ENCODE measurements at regions not wholly inside any gene's neighbourhood (a gene's known extent, or its start where the extent isn't known, plus 50 kb on each side); places are given as distances from the start of the nearest gene placed in this dataset.

DNA sequence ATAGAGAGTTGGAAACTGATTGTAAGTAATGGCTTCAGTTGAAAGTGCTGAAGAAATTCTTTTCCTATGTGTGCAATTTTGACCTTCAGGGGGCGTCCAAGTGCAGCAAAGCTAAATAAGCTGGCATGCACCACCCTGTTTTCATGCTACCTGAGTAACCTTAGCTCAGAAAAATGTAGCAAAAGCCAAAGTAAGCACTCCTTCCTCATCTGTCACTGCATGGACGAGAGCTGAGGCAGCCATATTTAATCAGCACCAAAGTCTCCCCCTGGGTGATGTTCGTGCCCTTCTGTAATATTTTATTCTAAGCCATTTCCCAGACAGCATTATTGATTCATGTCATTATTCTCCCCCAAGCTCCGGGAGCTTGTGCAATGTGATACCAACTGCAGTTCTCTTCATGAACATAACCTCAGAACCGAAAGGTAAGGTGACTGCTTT lies 123.1 kb downstream of the RPS12 start:
- DNase-seq: peak; percentile 41

DNA sequence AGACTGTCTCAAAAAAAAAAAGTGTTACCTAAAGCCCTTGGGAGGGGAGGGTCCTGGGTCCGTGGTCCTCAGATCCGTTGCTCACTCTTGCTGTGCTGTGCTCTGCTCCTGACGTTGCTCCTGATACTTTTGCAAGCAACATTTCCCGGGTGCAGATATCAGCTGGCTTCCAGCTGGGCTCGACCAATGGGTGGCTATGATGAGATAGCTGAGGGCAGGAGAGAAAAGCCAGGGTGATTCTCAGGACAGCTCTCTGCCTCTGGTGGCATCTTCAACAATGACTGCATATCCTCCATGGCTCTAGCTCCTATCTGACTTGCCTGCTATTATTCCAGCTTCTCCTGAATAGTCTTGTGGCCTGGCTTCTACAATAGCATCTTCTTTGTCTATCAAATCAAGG lies 134.5 kb downstream of the RPS12 start:
- DNase-seq: no peak

DNA sequence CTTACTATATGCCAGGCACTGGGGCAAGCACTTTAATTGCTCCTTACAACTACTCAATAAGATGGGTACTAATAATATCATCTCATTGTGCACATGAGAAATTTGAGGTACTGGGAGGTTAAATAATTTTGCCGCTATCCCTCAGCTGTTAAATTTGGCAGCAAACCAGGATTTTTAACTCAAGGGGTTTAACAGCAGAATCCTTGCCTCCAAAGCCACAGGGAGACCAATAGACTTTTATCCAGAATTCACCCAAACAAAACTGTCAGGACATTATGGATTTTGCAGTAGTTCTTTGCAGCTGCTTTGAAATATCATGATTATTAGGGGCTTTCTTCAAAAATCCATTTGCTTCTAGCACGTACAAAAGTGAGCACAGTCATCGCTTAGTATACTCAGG lies 136.2 kb downstream of the RPS12 start:
- no peak for DNase-seq

DNA sequence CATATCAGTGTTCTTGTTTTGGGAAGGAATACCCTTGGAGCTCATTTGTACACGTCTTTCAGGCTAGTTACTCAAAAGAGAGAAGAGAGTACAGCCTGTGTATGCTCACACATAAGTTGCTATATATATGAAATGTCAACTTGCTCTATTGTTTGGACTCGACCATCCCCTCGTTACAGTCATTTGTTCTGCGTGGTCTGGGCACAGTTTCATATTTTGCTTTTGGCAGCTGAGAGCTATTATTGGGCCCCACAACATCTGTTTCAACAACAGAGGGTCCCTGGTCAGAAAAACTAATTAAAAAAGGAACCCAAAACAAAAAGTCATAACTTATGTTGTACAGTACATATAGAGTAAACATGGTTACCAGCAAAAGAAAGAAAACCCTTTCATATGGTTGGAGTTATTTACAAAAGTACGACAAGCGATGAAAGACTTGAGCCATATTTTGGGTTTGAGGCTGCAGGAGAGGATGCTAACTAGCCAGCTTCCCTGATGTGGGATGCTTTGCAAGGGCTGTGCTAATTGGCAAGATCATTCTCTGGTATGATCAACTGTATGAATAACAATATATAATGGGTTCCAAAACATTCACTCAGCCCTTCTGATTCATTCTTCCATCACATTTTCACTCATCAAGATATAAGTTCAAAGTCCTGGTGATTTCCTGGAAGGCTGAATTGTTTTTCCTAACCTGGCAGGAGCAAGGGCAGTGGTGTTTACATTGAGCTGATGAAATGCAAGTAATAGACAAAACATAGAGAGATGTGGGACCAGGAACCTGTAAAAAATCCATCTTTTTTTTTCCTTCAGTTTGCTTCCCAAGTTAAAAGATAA lies 137.9 kb downstream of the RPS12 start:
- DNase-seq: no peak

DNA sequence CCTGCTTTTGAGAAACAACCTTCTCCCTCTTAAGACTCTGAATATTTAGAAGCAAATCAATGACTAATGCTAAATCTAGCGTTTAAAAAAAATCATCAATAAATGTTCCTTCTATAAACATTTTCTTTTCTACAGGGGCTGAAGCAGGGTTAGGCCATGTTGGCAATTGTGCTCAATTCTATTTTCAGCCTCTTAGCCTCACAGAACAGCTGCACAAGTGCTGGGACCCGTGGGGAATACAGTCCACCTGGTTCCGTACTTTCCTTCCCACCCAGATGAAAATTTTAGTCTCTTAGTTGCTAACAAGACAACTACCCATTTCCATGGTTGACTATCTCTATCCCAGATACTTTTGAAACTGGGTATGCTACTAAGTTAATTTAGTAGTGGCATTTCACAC lies 138.6 kb downstream of the RPS12 start:
- DNase-seq: no peak

DNA sequence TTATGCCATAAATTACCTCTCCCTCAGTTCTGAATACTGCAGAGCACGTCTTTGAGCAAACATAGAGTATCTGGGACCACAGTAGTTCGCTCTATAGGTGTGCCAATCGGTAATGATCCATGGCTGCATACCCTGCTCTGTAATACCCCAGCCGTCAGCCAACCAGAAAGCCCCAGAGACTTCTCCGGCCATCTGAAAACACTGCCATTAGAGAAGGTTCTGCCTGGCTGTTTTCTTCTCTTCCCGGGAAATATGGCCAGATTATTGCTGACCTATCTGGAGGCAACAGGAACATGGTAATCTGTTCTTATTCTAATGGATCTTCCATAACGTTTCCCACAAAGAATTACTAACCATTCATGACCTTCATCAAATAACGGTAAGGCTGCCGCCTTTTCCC lies 139.9 kb downstream of the RPS12 start:
- no peak for DNase-seq

DNA sequence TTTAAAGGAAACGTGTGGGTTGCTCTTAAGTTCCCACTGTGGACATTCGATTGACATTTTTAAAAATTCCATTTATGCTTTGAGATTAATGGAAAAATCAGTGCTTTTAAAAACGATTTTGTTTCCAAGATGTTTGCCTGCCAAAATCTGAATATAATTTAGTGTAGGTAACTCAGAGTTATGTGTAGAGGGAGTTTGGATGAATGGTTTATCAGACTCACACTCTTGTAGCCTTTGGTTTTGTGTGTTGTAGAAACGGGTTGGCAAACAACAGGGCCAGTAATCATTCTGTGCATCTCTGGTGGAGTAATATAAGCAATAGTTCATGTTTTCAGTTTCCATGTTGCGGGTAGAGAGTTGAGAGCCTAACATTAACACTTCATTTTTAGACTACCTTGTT lies 140.6 kb downstream of the RPS12 start:
- no peak for DNase-seq

DNA sequence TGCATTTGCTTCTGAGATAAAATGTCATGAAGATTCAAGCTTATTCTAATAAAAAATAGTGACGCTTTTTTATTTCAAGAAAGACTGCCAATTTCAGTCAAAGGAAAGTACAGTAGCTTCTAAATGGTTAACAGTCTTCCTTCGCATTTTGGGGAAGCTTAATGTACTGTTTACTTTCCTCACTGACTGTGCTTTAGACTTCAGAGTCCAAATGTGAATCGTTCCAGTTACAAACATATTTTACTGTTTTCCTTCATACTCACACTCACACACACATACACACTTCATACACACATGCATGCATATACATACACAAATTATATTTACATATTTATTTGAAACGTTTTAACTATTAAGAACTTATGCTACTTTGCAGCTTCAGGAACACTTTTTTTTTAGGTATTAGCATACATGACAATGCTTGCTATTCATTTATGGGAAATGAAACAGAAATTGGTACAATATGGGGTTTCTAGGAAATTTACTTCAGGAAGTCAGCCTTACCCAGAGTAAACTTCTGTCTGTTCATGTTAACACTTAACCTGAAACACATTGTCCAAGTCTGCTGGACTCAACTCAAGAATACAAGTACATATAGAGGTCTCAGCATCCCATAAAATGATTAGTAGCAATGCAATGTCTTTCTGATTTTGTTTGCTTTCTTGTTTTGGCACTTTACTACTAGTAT lies 145.4 kb downstream of the RPS12 start:
- no peak for DNase-seq

DNA sequence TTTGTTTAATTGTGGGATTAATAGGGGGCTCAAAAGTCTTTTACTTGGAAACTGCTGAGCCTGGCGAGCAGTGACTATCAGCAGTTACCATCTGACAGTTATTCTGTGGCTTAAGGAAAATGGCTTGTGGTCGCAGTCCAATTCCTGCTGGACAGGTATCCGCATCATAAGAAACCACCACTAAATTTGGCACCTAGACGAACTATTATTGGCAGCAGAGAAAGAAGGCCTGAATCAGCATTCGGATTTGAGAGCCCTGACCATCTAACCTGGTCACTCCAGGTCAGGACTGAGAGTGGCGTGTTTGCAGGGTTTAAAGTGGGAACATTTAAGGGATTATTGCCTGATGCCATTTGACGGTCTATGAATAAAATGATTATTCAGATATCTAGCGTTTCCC lies 146.4 kb downstream of the RPS12 start:
- no peak for DNase-seq

DNA sequence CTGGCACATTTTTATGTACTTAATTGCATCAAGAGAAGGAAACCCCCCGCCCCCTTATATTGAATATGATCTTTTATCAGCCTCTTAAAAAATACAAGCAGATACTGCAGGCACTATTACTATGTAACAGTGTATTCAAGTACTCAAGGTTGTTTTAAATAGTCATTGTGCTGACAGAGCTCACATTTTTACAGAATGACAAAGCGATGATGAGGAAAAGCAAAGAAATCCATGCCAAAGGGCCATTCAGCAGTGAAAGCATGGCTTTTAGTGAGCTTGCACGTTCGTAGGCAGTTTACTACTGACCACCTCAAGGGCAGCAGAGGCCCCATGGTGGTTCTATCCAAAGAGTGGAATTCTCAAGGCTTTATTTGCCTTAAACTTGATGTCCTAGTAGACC lies 146.8 kb downstream of the RPS12 start:
- DNase-seq: no peak

DNA sequence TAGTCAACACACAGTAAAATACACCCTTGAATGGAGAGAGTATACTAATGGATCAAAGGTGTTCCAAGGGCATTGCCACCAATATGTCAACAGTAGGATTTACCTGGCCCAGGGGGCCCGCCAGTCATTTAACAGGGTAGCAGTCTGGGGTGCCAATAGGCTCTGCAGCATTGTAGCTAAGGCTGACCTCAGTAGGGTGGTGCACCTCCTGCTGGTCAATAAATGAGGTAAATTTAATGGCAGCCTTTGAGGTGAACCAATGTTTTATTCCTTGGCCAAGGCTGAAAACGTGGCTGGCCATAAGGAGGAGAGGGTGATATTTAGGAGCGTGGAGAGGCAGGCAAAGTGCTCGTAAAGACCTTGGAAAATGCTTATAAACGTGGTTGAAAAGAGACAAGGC lies 147.2 kb downstream of the RPS12 start:
- no peak for DNase-seq

DNA sequence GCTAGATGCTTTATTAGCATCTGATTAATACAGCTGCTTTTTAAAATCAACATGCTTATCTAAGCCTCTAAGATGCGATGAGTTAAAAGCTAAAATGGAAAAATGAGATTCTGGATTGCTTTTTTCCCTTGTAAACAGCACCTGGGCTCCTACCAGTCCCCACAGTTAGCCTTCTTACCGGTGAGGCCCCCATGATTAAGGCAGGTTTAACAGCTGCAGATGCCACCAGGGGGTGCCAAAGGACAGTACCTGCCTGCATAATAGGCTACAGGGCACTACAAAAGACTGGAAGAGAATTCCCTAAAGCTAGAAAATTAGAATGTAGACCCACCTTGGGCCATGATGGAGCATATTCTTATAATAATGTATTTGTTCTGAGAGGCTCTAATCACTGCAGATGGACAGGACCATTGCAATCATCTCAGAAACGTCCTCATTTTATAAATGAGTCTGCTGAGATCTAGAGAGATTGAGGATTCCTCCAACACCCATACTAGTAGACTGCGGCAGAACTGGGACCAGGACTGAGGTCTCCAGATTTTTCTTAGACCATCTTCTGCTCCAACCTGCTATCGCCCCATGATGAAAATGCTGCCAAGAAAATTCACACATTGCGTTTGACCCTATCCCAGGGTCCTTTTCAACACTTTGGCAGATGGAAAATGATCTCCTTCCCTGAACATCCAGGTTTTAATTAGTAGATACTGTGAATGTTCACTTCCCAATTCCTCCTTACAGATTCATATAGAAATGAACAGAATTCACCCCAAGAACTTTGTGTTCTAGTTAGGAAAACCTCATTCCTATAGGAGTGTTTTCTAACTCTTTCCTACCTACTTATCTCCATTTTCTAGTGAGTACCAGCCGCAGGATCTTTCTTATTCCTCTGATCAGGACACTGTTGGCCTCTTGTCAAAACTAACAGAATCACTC lies 148.8 kb downstream of the RPS12 start:
- DNase-seq: peak; percentile 48

DNA sequence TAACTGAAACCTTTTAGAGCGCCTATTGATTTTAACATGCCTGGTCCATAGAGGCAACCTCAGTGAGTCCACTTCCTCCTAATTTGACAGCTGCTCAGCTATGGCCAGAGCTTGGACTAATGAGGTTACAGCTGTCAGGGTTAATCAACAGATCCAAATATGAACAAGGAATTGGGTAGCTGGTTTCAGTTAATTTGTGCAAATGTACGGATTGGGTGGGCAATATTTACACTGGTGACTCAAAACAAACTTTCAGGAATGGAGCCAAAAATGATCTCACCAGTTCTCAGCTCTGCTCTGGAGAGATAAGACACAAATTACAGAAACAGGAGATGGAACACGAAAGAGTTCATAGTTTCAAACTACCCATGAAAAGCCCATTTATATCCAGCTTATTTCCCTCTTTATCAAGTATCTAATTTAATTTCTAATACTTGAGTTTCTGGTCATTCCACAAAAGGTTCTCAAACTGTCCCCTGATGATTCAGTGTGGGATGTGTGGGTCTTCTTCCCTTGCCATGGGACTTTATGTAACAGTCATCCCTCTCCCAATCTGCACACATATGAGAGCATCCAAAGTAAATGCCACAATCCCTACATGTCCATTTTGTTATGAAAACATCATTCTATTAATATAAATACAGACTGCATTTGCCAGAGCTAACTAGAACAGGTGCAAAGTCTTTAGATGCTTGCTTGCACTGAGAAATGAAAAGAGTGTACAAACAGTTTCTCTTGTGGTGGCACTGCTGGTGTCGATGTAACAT lies 149.9 kb downstream of the RPS12 start:
- DNase-seq: peak; percentile 31

DNA sequence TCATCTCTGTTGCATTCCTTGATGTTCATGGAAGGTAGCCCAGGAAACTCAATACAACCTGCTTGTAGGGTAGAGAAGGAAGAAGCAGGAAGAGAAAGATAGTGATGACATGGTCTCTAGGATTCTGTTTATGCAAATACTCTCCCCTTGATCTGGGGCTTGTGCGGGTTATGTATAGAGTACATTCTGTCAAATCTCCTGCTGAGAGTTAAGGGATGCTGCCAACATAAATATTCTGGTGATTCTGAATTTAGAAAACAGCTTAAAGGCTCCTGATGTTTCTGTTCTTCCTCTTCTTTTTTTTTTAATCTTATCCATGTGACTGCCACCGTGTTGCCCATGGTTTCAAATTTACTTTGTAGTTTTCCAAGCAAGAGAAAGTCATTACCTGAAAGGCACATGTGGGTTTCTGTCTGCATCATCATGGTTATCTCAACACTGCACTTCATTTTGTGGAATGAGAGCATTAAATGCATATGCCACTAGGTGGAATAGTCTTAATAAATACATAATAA lies 150.6 kb downstream of the RPS12 start:
- DNase-seq: no peak

DNA sequence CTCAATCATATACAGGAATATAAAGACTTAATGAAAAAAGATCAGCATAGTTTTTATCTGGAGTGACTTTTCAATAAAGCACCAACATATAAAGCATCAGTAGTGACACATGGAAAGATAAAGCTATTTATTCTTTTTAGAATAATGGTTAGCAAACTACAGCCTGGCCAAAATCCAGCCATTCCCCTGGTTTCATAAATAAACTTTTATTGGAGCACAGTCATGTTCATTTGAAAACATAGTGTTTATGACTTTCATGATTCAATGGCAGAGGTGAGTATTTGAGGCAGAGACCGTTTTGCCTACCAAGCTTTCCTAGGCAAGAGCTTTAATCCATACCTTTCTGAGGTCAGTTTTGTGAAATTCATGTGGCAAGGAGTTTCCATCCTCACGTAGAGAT lies 153.5 kb downstream of the RPS12 start:
- DNase-seq: no peak

DNA sequence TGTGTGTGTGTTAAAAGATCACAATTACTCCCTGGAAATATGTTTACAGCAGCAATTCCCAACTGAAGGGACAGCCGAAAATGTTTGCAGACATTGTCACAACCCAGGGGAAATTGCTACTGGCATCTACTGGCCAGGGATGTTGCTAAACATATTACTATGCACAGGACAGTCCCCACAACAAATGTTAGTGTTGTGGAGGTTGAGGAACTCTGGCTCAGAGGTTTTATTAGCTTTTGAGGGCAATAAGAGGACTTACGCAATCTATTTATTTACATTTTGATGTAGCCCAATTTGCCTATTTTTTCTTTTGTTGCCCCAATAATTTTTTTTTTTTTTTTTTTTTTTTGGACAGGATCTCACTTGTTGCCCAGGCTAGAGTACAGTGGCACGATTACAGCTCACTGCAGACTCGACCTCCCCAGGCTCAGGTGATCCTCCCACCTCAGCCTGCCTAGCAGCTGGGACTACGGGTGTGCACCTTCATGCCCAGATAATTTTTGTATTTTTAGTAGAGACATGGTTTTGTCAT lies 154.1 kb downstream of the RPS12 start:
- DNase-seq: no peak

DNA sequence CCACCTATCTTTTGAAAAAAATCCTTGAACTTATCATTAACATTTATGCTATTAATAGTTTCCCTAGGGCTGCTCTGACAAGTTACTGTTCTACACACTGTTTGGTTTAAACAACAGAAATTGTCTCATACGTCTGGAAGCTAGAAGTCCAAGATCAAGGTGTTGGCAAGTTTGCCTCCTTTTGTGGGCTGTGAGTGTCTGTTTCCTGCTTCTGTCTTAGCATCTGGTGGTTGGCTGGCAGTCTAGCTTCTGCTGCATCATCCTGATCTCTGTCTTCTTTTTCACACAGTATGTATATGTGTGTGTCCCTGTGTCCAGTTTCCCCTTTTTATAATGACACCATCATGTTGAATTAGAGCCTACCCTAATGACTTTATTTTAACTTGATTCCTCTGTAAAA lies 154.8 kb downstream of the RPS12 start:
- no peak for DNase-seq

DNA sequence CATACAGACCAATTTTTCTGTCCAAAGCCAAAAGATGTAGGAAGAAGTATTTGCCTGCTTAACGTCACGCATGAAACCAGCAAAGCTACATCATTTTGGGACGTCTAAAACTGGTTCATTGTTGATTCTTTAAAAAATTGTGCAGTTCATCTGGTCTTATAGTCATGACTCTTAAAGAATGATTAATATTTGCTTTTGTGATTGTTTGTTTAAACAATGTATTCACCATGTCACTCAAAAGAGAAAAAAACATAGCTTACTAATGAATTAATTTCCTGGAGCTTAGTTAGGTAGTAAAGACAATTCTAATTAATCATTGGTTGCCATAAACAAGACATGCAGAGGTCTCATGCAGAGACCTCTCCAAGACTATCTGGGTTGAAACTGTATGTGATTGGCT lies 157.3 kb downstream of the RPS12 start:
- no peak for DNase-seq

DNA sequence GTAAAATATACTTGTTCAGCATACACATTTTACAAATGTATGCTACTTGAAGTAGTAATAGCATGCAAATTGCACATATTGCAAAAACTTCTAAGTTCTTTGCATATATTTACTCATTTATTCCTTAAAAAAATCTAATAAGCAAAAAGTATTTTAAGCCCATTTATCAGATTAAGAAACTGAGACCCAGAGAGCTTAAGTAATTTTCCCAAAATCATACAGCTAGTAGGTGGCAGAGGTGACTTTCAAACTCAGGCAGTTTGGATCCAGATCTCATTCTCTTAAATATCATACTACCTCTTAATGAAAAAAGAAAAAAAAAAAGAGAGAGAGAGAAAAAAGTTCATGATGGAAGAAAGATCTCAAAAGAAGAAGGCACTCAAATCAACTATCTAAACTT lies 157.9 kb downstream of the RPS12 start:
- DNase-seq: no peak

DNA sequence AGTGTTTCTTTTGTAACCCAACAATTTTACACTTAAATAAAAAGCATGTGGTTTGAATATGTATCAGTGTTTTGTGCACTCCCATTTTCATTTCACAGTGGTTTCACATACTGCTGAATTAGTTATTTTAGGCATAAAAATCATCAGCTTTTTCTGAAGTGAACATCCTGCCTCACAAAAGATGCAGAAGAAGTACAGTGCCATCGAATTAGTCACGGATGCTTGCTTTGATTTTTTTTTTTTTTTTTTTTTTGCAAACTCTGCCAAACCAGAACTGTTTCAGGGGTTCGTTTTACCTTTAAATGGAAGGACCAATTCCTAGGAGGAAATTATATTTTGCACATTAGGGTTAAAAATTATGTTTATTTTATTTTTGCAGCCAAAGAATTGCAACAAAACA lies 158.6 kb downstream of the RPS12 start:
- DNase-seq: no peak

DNA sequence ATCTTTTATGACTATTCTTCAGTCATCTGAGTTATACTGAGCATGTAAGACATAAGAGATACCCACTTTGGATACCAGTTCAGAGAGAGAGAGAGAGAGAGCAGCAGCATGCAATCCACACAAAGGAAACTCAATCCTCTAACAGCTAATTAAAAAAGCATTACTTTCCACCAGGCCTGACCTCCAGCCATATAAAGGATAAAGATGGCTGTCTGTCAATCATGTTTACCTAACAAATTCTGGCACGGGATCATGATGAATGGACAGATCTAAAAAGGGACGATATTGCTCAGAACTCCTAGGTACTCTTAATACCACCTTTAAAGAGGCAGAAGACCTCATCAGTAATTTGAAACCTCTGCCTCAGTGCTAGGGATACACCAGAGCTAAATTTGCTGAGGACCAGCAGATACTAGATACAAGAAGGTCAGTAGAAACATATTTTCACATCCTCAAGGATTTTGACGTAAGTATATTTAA lies 159.2 kb downstream of the RPS12 start:
- DNase-seq: no peak

DNA sequence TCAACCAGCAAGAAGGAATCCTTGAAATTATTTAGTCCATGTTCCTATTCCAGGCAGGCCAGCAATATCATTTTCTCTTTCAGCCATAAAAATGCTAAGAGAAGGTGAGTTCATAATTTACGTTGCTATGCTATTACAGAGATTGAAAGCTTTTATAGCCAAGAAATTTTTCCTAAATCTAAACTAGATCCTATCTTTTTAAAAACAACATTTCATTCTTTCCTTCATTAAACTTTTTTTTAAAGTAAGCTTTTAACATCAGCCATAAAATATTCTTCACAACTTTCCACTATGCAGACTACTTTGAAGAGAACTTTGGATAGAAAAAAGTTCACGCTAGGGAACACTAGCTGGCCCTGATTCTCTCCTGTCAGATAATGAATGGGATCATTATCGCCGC lies 159.8 kb downstream of the RPS12 start:
- no peak for DNase-seq

Measured in DMS 273 treated with DMSO at 0.1 percent for 48 hours (cell line).